ENCODE measurements at regions not wholly inside any gene's neighbourhood (a gene's known extent, or its start where the extent isn't known, plus 50 kb on each side); places are given as distances from the start of the nearest gene placed in this dataset.

DNA sequence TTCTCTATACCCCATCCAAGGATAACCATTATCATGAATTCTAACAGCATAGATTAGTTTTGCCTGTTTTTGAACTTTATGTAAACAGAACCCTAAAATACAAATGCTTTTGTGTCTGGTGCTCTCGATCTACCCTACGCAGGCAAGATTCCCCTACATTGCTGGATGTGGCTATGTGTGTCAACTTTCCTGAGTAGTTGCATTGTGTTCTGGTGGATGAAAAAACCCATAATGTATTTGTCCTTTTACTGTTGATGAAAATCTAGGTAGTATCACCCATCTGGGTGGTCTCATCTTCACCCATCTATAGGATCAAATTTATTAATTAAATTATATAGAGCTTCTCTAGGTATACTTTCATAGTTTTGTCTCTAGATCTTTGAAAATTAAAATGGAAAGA lies 211.7 kb downstream of the ANKRD60 start:
- Histone ChIP-seq H3K4me1 (ENCODE audit: control insufficient read depth, insufficient read depth, low read length) (no peaks in the 10 kb centered on the region), H3K9ac (ENCODE audit: control insufficient read depth, insufficient read depth, low read length) (no peak overlapping the region), H3K27me3 (replicated peaks in 1 of 2; ENCODE audit: control insufficient read depth in 2 of 2, insufficient read depth in 2 of 2, low read length in 1 of 2) (0 out of 4 replicates have a peak, but pooled peaks cover 0 to 1% of the 10 kb centered on the region in 2 experiments), H3K4me2 (ENCODE audit: control insufficient read depth, insufficient read depth) (no peak overlapping the region), H3K79me2 (ENCODE audit: control insufficient read depth, insufficient read depth, low read length) (no peaks in the 10 kb centered on the region), H3K27ac (ENCODE audit: control insufficient read depth, insufficient read depth) (no peak overlapping the region), H3K4me3 (no peak overlapping the region), H3K36me3 (ENCODE audit: control insufficient read depth in 2 of 2, insufficient read depth in 2 of 2, low read length in 1 of 2) (no peaks in the 10 kb centered on the region), H3K9me3 (replicated peaks; ENCODE audit: control insufficient read depth, insufficient read depth, low read length) (no peaks in the 10 kb centered on the region), H2AFZ (ENCODE audit: control insufficient read depth, low read depth, low read length) (no peak overlapping the region), H4K20me1 (ENCODE audit: control insufficient read depth, insufficient read depth) (no peaks in the 10 kb centered on the region)
- POLR2A ChIA-PET = no interaction called here
- intact Hi-C loops (cut with micrococcal nuclease; ENCODE audit: unreplicated experiment) (no loop called here), in situ Hi-C loops (cut with MboI) (no loop called here)
- DNase-seq (ENCODE audit: low read depth, low spot score) (no peak), FAIRE-seq (no peak), ATAC-seq (no peak)
- TF ChIP-seq CBFB (IDR thresholded peaks at IDR 0.05; ENCODE audit: low read depth) = no peak
- no peak for TF ChIP-seq RB1 (IDR thresholded peaks at IDR 0.05; ENCODE audit: borderline replicate concordance)
- TF ChIP-seq NBN (IDR thresholded peaks at IDR 0.05) = no peak
- TF ChIP-seq BHLHE40 (IDR thresholded peaks at IDR 0.05; ENCODE audit: borderline replicate concordance in 1 of 2, low read depth in 2 of 2, low read length in 1 of 2) = no peak
- no peak for TF ChIP-seq MAX (IDR thresholded peaks at IDR 0.05; ENCODE audit: low read depth, low read length)
- no peak for TF ChIP-seq SMAD5 (IDR thresholded peaks at IDR 0.05; ENCODE audit: low read depth)
- TF ChIP-seq CHD2 (IDR thresholded peaks at IDR 0.05; ENCODE audit: borderline replicate concordance, low read depth, low read length) = no peak
- no peak for TF ChIP-seq YY1 (IDR thresholded peaks at IDR 0.05; ENCODE audit: low read depth, low read length)
- no peak for TF ChIP-seq POU2F2 (IDR thresholded peaks at IDR 0.05; ENCODE audit: borderline replicate concordance, low read depth, low read length)
- TF ChIP-seq MXI1 (IDR thresholded peaks at IDR 0.05; ENCODE audit: low read depth, low read length) = no peak
- TF ChIP-seq FOS (IDR thresholded peaks at IDR 0.05; ENCODE audit: borderline replicate concordance, extremely low read depth, insufficient read length) = no peak
- TF ChIP-seq RFX5 (IDR thresholded peaks at IDR 0.05; ENCODE audit: low read depth, low read length) = no peak
- 48% methylated on average over 2 of the region's 2 CpGs for WGBS (ENCODE audit: insufficient coverage, insufficient replicate concordance, low lambda C conversion rate, missing lambda C conversion rate)
- CTCF ChIA-PET = no interaction called here
- SMC1A ChIA-PET (ENCODE audit: uncharacterized antibody, unreplicated experiment) = no interaction called here
- RAD21 ChIA-PET (ENCODE audit: unreplicated experiment) = no interaction called here
- BruUV-seq (replicated peaks) = no TSS peak

Data from GM12878 (cell line).